ENCODE measurements at regions not wholly inside any gene's neighbourhood (a gene's known extent, or its start where the extent isn't known, plus 50 kb on each side); places are given as distances from the start of the nearest gene placed in this dataset.

- DNase-seq, result no peak
These were observed 102.3 kb upstream of the WNT4 start for GRCh38 chr1:22245100-22245650.

GRCh38 chr1:22245726-22246125 is 102.8 kb upstream of the WNT4 start:
- DNase-seq, result no peak

GRCh38 chr1:22246755-22247480 is 104.0 kb upstream of the WNT4 start:
- no peak for DNase-seq

- peak in 1 of 51 donors; percentile 2 for DNase-seq
These were observed 104.8 kb upstream of the WNT4 start for GRCh38 chr1:22247527-22248245.

- peak in 10 of 51 donors; percentile 1 to 46 (median 12) for DNase-seq
These were observed 105.8 kb upstream of the WNT4 start for GRCh38 chr1:22248746-22249145.

- no peak for DNase-seq
These were observed 107.2 kb upstream of the WNT4 start for GRCh38 chr1:22249928-22250680.

DNA sequence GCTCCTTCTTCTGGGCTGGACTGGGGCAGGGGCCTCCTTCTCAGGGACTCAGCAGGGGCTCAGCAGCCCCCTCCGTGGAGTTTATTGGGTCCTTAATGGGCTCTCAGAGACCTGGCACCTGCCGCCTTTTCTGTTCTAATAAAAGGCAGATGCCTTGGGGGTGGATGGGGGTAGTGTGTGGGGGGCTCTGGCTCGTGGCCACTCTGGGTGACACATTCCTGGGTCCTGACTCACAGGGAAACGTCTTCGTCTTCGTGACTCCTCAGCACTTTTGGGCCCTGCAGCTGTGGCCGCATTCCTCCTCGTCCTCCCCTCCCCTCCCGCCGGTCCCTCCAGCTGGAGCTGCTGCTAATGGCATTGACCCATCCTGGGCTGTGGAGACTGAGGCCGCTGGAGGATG is 107.8 kb upstream of the WNT4 start:
- DNase-seq, result no peak

GRCh38 chr1:22252251-22252650 is 109.4 kb upstream of the WNT4 start:
- no peak for DNase-seq

DNA sequence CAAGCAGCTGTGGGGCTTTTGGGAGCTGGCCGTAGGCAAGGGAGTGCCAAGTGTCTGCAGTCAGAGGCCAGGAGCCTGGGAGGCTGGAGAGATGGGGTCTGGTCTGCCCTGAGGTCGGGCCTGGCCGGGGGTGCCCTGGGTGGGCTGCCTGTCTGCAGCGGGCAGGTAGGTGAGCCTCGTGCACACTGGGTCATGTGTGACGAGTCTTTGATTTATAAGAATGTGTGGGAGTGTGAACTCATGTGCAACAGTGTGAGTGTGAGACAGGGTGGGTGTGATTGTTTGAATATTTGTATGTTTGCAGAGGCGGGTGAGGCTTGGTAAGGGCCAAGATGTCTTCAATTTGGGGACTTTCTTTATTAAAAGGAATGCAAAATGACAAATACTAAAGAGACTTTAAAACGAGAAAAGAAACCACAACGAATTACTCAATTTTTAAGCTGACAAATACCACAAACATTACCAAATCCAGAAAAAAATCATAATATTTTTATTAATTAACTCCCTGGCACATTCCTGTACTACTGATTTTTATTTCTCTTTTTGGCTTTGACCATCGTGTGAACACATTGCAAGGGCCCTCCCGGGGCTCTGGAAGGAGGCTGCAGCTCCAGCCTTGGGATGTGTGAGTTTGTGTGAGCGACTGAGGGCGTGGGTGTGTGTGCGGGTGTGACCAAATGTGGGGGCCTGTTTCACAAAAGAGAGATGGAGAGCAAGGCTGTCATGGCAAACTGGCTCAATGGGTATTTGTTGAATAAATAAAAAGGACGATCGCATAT is 110.3 kb upstream of the WNT4 start:
- no peak for DNase-seq

- DNase-seq, result no peak
These were observed 111.9 kb upstream of the WNT4 start for GRCh38 chr1:22254756-22255155.

DNA sequence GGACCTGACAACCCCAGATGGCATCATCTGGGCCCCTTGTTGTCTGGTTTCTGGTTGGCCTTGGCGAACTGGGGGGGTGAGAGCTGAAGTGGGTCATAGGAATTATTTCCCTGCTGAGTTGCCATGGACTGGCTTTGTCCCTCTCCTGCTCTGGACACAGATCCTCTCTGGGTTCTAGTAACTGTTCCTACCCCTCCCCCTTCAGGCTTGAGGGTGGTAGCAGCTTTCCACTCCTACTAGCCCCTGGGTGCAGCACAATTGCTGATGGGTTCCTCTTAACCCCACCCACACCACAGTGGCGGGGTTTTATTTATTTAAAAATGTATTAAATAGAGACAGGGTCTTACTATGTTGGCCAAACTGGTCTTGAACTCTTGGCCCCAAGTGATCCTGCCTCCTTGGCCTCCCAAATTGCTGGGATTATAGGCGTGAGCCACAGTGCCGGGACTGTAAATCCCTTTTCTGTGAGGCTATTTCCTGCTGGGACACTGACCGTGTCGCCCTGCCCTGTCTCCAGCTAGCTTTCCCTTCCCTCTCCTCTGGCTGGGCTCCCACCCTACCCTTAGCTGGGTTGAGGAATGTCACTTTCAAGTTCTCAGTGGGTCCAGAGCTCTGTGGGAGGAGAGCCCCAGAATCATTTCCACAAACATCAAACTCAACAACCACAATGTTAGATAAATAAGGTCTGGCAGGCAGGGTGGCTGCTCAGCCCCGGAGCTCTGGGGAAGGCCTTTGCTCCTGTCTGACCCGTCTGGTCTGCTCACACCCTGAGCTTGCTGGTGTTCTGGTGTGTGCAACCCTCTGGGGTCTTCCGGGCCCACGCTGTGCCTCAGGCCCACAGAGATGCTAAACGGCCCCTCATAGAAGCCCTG is 112.7 kb upstream of the WNT4 start:
- DNase-seq, result no peak

- no peak for DNase-seq
These were observed 113.3 kb upstream of the WNT4 start for GRCh38 chr1:22256213-22256512.

DNA sequence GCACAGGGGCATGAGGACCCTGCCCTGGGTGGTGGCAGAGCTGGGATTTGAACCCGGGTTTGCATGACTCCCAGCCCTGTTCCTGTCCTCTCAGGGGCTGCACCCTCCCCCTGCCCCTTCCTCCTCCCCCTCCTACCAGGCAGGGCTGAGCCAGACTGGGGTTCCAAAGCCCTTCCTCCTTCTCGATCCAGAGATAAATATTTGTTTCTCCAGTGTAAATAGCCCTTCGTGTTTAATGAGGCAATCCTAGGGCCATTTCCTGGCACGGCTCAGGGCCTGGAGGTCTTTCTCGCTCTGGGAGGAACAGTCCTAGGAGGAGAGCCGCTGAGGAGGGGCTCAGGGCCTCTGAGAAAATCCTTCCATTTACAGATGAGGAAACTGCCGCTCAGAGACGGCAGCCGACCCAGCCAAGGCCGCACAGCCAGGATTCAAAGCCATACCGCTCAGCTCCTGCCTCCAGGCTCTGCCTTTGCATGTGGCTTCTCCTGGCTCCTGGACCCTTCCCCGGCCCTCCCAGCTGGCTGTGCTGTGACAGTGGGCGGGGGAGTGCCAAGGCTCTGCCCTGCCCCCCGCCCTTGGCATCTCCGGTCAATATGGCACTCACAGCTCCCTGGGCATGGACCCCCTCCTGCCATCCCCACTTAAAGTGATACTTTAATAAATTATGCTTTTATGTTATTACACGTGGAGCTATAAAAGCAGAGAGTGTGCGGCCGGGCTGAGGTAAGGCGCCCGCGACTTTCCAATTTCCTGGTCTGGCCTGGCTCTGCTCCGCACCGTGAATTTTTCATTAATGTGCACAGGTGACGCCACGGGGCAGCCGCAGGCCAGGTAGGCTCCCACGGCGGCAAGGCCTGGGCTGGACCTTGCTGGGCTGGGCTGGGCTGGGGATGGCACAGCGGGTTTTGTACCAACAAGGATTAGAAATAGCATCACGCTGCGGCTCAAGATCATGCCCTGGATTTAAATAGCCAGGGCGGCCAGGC is 114.7 kb upstream of the WNT4 start:
- DNase-seq, result no peak

DNA sequence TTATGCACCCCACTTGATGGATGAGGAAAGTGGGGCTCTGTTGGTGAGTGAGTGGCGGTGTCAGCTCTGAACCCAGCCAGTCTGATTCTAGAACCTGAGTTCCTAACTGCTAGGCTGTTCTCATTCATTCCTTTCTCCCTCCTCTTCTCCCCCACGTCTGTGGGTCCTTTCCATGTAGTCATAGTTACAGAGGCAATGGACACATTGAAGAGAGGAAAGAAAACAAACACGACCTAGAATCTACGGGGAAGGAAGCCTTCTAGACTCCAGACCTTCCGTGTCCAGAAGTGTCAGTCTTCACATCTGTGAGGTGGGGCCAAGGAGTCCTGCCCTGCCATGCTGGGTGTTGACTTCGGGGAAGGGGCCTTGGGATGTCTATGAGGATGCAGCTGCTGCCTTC is 115.8 kb upstream of the WNT4 start:
- DNase-seq, result no peak

DNA sequence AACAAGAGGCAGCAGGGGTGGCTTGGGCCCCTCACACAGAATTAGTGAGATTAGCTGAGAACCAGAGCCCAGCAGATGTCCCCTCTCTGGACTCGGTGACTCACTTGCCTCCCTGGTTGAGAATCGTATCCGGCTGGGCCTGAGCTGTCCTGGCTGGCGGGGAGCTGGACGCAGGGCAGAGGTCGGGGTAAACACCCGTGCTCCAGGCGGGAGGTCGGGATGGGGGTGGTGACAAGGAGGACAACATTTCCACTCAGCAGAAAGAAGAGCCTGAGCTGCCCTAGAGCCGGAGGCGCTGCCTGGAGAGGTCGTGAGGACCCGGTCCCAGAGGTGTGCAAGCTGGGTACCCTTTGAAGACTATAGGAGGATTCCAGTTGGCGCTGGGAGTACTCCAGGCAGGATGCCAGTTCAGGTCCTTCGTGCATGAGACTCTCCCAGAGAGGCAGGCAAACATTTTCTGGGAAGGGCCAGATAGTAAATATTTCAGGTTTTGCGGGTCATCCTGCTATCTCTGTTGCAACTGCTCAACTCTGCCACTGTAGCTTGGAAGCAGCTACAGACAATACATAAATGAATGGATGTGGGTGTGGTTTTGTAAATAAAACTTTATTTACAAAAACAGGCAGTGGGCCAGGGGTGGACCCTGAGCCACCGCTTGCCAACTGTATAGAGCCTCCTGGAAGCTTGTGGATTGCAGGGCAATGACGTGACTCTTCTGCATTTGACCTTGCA is 116.8 kb upstream of the WNT4 start:
- no peak for DNase-seq

DNA sequence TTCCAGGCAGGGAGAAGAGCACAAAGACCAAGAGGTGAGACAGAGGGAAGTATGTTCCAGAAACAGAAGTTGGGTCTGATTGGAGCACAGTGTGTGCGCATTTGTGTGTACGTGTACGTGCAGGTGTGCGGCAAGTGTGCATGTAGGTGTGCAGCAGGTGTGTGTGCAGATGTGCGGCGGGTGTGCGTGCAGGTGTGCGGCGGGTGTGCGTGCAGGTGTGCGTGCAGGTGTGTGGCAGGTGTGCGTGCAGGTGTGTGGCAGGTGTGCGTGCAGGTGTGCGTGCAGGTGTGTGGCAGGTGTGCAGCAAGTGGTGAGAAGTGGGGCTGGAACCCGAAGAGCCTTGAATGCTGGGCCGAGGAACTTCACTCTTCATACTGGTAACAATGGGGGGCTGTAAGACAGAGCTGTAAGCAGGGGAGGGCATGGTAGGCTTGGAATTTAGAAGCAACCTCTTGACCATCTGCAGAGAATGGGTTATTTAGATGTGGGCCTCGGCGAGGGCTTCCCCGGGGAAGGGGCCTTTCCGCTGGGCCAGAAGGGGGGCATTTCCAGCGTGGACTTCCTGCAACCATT is 118.0 kb upstream of the WNT4 start:
- DNase-seq, result no peak

DNA sequence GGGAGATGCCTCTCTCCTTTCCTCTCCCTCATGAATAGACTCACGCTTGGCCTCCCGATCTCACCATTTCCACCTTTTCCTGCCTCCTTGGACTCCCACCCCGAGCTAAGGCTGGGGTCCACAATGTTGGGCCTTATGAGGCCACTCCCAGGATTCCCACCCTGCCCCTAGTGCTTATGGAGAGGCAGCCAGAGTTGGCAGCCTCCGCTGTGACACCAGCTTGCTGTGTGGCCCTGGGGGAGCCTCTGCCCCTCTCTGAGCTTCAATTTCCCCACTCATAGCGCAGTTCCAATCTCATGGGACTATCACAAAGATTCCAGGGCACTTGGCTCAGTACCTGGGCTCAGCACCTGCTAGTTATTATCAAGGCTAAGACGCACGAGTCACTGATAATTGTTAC is 118.7 kb upstream of the WNT4 start:
- no peak for DNase-seq

GRCh38 chr1:22262583-22262982 is 119.7 kb upstream of the WNT4 start:
- DNase-seq, result no peak
